ENCODE measurements at regions not wholly inside any gene's neighbourhood (a gene's known extent, or its start where the extent isn't known, plus 50 kb on each side); places are given as distances from the start of the nearest gene placed in this dataset.

DNA sequence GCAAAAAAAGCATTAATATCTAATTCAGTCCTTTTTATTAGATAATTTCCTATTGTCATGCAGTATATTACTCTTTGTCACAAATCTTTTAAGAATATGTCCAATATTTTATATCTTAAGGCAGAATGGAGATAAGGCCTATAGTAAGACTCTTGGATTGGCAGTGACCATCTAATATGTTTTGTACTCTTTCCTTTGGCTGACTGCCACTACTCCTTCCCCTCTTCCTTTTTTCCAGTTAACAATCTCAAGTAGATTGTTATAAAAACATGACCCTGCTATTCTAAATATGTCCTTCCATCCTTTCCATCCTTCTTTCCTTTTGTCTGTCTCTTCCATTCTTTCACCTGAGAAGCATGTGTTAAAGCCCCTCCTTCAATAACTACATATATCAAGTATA is 92.8 kb upstream of the TMEM168 start:
- no peak for DNase-seq (ENCODE audit: low read depth in 2 of 2)

DNA sequence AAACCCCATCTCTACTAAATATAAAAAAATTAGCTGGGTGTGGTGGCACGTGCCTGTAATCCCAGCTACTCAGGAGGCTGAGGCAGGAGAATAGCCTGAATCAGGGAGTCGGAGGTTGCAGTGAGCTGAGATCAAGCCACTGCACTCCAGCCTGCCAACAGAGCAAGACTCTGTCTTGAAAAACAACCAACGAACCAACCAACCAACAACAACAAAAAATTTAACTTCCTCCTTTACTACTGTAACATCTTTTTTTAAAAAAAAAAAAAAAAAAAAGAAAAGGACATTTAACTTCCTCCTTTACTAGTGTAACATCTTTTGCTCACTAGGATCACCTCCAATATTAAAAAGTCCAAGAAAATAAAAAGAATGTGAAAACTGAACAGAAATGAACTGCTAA is 92.3 kb upstream of the TMEM168 start:
- DNase-seq (ENCODE audit: low read depth in 2 of 2) = no peak

DNA sequence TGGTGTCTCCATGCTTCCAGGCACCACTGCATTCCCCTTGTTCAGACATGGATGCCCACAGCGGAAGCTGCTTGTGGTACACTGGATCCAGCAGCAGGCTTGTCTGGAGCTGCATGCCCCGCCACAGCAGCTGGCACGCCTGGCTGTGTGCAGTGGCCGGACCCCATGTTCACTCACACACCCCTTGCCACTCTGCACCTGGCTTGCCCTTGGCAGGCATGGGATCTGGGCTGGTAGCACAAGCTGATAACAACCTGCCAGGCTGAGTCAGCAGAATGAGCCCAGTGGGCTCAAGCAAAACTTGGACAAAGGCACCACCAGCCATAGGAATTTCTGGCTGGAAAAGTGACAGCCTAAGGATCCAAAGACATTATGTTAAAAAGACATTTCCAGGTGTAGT is 91.8 kb upstream of the TMEM168 start:
- no peak for DNase-seq (ENCODE audit: low read depth in 2 of 2)

DNA sequence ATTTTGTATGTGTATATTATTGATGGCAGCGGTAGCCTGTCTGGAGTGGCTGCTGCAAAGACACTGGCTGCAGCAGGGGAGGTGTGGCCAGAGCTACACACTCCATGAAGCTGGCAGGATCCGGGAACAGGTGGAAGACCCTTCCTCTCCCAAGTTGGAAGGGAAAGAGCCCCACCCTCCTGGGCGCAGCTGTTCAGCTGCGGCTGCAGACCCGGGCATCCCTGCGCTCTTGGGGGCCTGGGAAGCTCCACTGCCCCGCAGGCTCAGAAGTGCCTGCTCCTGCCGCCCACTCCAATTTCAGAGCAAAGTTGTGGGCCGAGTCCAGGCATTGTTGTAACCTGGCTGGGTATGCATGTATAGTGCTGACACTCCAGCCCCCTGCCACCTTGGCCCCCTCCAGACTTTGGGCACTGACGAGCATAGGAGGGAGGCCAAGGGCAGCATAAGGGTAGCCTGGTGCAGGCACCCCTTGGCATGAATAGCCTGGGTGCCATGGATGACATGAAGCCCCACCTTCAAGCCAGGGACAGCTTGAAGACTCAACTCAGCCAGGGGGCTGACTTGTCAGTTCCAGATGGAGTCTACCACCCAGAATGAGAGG is 90.7 kb upstream of the TMEM168 start:
- no peak for DNase-seq (ENCODE audit: low read depth in 2 of 2)

DNA sequence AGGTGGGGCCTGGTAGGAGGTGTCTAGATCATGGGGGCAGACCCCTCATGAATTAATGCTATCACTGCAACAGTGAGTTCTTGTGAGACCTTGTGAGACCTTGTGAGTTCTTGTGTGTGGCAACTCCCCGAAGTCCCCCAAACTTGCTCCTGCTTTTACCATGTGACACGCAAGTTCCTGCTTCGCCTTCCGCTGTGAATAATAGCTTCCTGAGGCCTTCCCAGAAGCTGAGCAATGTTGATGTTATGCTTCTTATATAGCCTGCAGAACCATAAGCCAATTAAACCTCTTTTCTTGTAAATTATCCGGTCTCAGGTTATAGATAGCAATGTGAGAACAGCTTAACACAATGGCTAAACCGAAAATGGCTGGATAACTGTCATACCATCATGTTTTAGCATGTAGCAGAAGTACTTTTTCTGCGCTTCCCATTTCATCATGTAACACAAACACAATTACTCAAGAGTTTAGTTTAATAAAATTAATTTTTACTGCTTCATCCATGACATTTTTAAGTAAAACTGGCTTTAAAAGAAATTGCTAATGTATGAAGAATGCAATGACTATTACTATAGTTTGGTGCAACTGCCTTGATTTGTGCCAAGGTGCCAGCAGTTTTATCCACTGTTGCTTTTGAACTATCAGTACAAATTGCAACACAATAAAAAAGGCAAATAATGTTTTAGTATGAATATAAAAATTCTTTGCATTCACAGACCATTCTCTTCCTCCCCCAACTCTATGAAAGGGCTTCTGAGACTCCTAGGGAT is 87.7 kb upstream of the TMEM168 start:
- DNase-seq (ENCODE audit: low read depth in 2 of 2) = no peak

DNA sequence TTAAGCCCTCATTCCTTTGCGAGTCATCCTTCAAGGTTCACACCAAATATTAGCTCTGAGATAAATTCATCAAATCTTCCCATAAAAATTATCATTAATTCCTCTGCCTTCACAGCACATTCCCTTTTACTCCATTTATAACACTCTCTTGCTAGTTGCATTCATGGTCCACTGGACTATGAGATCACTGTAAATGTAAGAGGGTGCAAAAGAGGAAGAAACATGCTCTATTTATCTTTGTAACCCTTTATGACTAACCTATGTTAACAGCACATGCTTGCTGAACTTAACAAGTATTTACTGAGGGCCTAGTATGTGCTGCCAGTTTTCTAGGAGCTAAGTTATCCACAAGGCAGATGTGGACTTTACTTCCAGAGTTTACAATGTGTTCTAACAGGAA is 86.7 kb upstream of the TMEM168 start:
- no peak for DNase-seq (ENCODE audit: low read depth in 2 of 2)

DNA sequence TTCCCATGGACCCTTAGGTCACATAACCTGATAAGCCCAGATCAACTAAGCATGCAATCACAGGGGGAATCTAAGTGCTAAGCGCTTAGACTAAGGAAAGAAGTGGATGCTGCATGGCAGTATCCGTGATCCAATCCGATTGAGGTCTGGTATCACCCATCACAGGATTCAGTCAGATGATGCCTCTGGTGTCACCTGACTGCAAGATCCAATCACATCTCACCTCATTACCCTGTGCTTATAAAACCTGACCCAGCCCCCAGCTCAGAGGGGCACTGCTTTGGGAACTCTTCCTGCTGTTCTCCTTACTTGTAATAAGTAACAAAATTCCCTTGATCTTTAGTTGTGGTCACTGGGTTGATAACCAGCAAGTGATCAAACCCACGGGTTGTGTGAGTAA is 84.7 kb upstream of the TMEM168 start:
- no peak for DNase-seq (ENCODE audit: low read depth in 2 of 2)

DNA sequence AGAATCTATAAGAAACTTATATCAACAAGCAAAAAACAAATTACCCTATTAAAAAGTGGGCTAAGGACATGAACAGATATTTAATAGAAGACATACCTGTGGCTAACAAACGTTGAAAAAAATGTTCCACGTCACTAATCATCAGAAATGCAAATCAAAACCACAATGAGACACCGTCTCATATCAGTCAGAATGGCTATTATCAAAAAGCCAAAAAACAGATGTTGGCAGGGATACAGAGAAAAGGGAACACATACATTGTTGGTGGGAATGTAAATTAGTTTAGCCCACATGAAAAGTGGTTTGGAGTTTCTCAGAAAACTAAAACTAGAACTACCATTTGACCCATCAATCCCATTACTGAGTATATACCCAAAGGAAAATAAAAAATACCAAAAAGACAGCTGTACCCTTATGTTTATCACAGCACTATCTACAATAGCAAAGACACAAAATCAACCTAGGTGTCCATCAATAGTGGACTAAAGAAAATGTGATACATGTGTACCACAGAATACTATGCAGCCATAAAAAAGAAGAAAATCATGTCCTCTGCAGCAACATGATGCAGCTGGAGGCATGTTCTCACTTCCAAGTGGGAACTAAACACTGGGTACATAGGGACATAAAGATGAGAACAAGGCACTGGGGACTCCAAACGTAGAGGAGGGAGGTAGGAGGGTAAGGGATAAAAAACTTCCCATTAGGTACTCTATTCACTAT is 83.8 kb upstream of the TMEM168 start:
- no peak for DNase-seq (ENCODE audit: low read depth in 2 of 2)

DNA sequence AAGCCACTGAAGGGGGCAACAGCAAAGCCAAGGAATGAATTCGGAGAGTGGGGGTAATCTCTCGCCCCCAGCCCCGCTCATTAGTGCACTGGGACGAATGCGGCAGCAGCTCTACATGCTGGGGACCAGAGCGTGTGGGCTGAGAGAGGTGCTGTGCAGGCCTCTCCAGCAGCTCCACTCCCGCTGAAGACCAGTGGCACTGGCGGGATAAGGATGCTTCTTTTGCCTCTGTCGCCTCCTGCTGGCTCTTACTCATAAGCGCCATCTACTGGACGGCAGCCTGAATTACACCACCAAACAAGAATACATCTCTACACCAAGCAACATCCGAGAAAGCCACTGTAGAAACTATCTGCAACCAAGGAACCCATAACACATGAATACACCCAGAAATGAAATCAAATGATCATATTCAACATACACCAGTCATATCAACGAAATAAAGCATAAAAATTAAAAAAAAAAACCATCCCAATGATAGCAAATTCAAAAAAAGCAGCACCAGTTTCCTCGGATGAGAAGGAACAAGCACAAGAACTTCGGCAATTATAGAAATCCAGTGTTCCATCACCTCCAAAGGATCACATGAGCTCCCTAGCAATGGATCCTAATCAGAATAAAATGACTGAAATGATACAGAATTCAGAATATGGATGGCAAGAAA is 79.0 kb upstream of the TMEM168 start:
- DNase-seq (ENCODE audit: low read depth in 2 of 2) = peak in 1 of 2 donors; percentile 13

DNA sequence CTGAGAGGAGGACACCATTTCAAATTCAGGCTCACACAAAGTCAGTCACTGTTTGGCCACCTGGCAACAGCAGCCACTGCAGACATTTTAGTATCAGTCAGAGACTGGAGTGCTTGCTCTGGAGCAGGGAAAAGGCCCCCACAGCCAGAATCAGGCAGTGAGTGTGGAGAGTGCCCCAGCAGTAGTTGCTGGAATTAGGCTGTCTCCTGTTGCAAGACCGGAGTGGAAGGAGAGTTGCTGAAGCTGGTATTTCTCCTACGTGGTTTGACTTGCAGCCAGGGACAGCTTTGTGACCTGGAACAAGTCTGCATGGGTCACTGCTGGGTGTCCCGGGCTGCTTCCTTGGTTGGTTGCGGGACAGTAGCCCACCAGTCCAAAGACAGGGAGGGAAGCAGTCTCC is 78.4 kb upstream of the TMEM168 start:
- no peak for DNase-seq (ENCODE audit: low read depth in 2 of 2)

DNA sequence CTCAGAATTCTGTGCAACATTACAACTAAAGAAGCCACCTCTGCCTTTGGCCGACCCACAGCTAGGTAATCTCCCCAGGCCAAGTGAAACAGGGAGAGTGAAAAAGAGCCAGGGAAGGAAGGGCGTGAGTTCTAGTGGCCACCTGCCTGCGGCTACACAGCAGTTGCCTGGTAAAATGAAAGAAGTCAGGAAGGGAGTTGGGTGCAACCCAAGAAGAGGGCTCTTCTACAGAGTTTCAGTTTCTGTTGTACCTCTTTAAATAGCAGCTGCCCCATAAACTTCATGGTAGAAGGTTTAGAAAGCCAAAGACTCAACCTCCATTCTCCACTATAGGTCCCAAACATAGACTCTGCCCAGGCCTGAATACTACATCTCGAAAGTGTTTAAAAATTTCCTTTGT is 76.2 kb upstream of the TMEM168 start:
- DNase-seq (ENCODE audit: low read depth in 2 of 2) = no peak

DNA sequence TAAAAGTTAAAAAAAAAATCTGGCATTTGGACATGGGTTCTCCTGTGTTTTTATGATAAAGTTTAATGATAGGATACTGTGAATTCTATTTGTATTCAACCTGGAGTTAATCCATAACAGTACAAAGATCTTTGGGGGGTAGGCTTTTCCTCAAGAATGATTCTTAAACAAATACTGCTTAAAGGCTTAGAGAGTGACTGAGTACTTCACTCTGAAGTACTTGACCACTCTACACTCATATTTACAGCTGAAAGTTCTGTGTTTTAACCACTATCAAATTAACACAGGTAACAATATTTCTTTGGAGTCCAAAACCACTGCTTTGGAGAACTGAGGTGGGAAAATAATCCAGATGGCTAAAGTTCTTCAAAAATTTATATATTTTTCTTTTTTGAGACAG is 74.2 kb upstream of the TMEM168 start:
- DNase-seq (ENCODE audit: low read depth in 2 of 2) = no peak

DNA sequence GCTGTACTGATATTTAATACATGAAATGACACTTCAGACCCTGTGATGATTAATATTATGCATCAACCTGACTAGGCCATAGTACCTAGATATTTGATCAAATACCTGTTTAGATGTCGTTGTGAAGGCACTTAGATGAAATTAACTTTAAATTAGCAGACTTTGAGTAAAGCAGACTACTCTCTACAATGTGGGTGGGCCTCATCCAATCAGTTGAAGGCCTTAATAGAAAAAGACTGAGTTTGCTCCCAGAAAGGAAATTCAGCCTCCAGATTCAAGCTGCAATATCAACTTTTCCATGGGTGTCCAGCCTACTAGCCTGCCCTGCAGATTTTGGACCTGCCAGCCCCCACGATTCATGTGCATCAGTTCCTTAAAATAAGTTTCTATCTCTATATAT is 68.6 kb upstream of the TMEM168 start:
- no peak for DNase-seq (ENCODE audit: low read depth in 2 of 2)

DNA sequence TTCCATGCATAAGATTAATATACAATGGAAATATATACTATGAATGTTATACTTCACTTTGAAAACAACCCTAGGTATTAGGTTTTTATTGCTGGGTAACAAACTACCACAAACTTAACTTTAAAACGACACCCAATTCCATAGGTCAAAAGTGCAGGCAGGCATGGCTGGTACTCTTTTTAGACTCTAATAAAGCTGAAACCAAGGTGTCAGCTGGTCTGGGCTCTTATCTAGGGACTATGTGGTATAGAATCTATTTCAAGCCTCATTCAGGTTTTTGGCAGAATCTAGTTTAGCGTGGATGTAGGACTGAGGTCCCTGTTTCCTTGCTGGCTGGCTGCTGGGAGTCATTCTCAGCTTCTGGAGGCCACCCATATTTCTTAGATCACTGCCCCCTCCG is 65.0 kb upstream of the TMEM168 start:
- no peak for DNase-seq (ENCODE audit: low read depth in 2 of 2)

DNA sequence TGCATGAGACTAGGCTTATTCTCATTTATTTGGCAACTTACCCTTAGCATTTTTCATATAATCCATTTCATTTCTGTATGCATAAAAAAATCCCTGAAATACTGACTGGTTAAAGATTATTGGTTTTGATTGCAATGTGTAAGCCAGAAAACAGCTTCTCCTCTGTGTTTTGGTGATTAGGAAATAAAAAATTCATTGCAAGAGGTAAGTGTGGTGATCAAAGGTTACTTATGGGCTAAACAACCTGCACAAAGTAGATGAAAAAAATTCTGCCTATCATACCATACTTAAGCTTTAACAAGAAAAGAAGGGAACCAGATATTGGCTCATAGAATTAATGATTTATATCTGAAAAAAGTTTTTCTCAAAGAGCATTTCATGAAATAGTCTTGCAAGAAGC is 64.0 kb upstream of the TMEM168 start:
- no peak for DNase-seq (ENCODE audit: low read depth in 2 of 2)

DNA sequence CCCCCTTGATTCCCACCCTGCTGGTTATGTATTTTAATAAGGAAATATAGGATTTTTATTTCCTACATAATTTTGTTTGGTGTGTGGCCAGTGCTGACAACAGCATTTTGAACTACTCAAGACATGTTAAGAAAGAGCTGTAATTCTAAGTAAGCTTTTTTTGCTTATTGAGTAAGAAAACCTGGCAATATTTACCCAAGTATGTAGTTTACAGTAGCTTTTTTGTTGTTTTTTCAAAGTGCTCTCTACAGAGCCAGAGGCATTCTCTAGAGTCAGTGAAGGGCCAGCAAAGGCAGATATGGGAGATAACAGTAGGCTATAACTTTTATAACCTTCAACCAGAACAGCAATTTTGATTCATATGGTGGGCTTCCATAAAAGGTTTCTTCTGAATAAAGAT is 63.2 kb upstream of the TMEM168 start:
- DNase-seq (ENCODE audit: low read depth in 2 of 2) = no peak

DNA sequence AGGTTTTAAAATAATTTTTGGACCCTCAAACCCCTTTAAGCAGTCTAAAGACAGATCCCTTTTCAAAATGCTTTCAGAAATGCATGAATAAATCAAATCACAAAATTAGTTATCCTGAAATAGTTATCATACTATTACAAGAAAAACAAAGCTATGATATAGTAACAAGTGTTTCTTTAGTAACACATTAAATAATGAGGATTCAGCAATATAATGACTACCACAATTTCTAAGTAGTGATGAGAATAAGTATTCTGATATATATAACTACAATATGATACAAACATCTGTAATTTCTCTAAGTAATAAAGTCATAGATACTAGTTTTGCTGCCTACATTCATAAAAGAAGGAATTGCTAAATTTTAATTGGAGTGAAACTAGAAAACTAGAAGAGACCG is 53.0 kb upstream of the TMEM168 start:
- no peak for DNase-seq (ENCODE audit: low read depth in 2 of 2)
